Transverse colon (tissue), 4 donors: ENCODE measurements at regions not wholly inside any gene's neighbourhood (a gene's known extent, or its start where the extent isn't known, plus 50 kb on each side); places are given as distances from the start of the nearest gene placed in this dataset.

Experiments used
- DNase-seq: peaks from one replicate; pipeline ENCODE4 v3.0.0-alpha.2; 2019
- H3K27ac ChIP-seq, 4 donors: fragments of 200-600 bp; sonication (generic); 2 replicates each; pipeline ENCODE4 v1.5.1; 2016 to 2018; ENCODE audit warnings: inconsistent platforms in 4 of 4
- H3K27me3 ChIP-seq: fragments of 200-600 bp; sonication (generic); 2 replicates; pipeline ENCODE4 v1.5.1; 2017; ENCODE audit warnings: inconsistent platforms
- H3K36me3 ChIP-seq, 4 donors: fragments of 200-600 bp; sonication (generic); 2 replicates each; pipeline ENCODE4 v1.5.1; 2017 to 2019; ENCODE audit warnings: inconsistent platforms in 4 of 4
- H3K4me1 ChIP-seq, 4 donors: fragments of 200-600 bp; sonication (generic); 2 replicates each; pipeline ENCODE4 v1.5.1; 2017 to 2020; ENCODE audit warnings: inconsistent platforms in 4 of 4
- H3K4me3 ChIP-seq, 4 donors: fragments of 200-600 bp; sonication (generic); 1 replicate in 1 of 4; 2 replicates in 3 of 4; pipeline versions ENCODE4 v1.5.1 to v1.6.1; 2017 to 2019; ENCODE audit warnings: inconsistent platforms in 4 of 4
- H3K9me3 ChIP-seq, 2 donors: fragments of 200-600 bp; sonication (generic); 2 replicates each; pipeline ENCODE4 v1.5.1; 2017 to 2019; ENCODE audit warnings: inconsistent platforms in 2 of 2
- EP300 ChIP-seq: sonication (generic); formaldehyde crosslinking; IDR thresholded peaks from one replicate; pipeline ENCODE4 v1.6.1; 2017; ENCODE audit warnings: antibody characterized with exemption, low read depth
- POLR2A ChIP-seq: fragments of 450-650 bp; IDR thresholded peaks from one replicate; pipeline ENCODE4 v1.6.1; 2016; ENCODE audit warnings: antibody characterized with exemption, mild to moderate bottlenecking, moderate library complexity
- POLR2AphosphoS5 ChIP-seq, 3 donors: sonication (generic); formaldehyde crosslinking; IDR thresholded peaks; one replicate each; pipeline ENCODE4 v1.6.1; 2016; ENCODE audit warnings: antibody characterized with exemption in 3 of 3
- WGBS, 2 donors: methylation state at CpG; one replicate each; pipeline ENCODE4 v1.1.5; 2018; ENCODE audit warnings: low coverage in 1 of 2; 5-methylcytosine and 5-hydroxymethylcytosine counted together
- in situ Hi-C, 4 donors: fragments of 200-750 bp; cut with MboI; loops; one replicate each; pipeline versions ENCODE4 v1.15.0 to v1.15.1; 2017; ENCODE audit warnings: low sequenced_read_pairs in 3 of 4, low pct_ligation_motif_present in 1 of 4, low pct_unique_long_range_greater_than_20kb in 1 of 4
- intact Hi-C: fragments of 100-400 bp; cut with DNase I; formaldehyde crosslinking; loops from one replicate; pipeline ENCODE4 v1.15.1; 2023; ENCODE audit warnings: low total_unique reads
- TF ChIP-seq, protein P1 (sequence below), 5 experiments: fragments of 200-600 bp in 3 of 5; fragments of 450-650 bp in 2 of 5; sonication (generic) in 3 of 5; IDR thresholded peaks; 1 replicate in 2 of 5; 2 replicates in 3 of 5; pipeline ENCODE4 v1.5.1; 2016 to 2017; ENCODE audit warnings: antibody characterized with exemption in 5 of 5, inconsistent platforms in 3 of 5, mild to moderate bottlenecking in 2 of 5, moderate library complexity in 1 of 5

DNA sequence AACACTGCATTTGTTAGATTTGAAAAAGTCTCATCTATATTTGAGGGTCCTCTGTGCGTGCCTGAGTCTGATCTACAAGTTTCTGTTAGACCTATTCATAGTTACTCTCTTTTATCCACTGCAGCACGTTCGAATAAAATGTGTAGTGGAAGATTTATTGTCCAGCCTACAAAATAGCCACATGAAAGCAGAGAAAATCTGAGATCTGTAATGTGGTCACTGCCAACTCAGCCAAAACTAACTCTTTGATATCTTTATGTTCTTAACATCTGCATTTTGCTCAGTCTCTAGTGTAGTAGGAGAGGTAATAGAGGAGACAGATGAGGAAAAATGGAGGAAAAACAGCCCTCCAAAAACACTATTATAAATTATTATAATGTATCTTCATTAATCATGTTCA, 354.0 kb downstream of the NPR3 start:
- no peaks in the 10 kb centered on the region for H3K4me1 ChIP-seq
- no peak for DNase-seq

DNA sequence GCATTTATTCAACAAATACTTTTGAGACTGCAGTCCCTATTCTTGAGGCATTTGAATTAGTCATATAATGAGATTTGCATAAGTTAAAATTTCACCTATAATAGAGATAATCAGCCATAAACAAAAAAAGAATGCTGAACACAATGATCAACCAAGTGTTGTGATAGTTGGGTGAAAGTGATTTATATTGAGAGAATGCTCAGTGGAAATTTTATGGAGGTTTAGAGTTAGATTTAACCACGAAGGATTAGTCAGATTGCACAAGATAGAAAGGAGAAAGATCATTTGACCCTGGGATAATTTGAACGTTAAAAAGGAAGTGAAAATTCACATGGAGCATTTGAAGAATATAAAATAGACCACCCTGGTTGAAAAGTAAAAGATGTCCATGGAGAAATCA, 356.2 kb downstream of the NPR3 start:
- in situ Hi-C loops = no loop called here
- Histone ChIP-seq H3K4me1 (no peaks in the 10 kb centered on the region), H3K4me3 (no peak overlapping the region), H3K36me3 (no peaks in the 10 kb centered on the region), H3K27ac (no peak overlapping the region), H3K27me3 (no peaks in the 10 kb centered on the region), H3K9me3 (no peaks in the 10 kb centered on the region)
- no peak for TF ChIP-seq POLR2AphosphoS5 (IDR thresholded peaks at IDR 0.05)
- intact Hi-C loops = no loop called here
- 29 to 31% methylated on average over 2 of the region's 2 CpGs for WGBS, 2 donors
- no peak for DNase-seq

More for the DNA sequence above, 354.0 kb downstream of the NPR3 start:
- in situ Hi-C loops = no loop called here
- H3K4me3 ChIP-seq = no peak overlapping the region
- 65 to 71% methylated on average over 3 of the region's 3 CpGs for WGBS, 2 donors
- TF ChIP-seq POLR2AphosphoS5 (IDR thresholded peaks at IDR 0.05) = no peak
- TF ChIP-seq, protein P1, sequence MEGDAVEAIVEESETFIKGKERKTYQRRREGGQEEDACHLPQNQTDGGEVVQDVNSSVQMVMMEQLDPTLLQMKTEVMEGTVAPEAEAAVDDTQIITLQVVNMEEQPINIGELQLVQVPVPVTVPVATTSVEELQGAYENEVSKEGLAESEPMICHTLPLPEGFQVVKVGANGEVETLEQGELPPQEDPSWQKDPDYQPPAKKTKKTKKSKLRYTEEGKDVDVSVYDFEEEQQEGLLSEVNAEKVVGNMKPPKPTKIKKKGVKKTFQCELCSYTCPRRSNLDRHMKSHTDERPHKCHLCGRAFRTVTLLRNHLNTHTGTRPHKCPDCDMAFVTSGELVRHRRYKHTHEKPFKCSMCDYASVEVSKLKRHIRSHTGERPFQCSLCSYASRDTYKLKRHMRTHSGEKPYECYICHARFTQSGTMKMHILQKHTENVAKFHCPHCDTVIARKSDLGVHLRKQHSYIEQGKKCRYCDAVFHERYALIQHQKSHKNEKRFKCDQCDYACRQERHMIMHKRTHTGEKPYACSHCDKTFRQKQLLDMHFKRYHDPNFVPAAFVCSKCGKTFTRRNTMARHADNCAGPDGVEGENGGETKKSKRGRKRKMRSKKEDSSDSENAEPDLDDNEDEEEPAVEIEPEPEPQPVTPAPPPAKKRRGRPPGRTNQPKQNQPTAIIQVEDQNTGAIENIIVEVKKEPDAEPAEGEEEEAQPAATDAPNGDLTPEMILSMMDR (IDR thresholded peaks at IDR 0.05) = no peak
- TF ChIP-seq POLR2A = no peak
- no peaks in the 10 kb centered on the region for H3K36me3 ChIP-seq
- no peaks in the 10 kb centered on the region for H3K27me3 ChIP-seq
- H3K27ac ChIP-seq = no peak overlapping the region
- H3K9me3 ChIP-seq = no peaks in the 10 kb centered on the region
- intact Hi-C loops = no loop called here

DNA sequence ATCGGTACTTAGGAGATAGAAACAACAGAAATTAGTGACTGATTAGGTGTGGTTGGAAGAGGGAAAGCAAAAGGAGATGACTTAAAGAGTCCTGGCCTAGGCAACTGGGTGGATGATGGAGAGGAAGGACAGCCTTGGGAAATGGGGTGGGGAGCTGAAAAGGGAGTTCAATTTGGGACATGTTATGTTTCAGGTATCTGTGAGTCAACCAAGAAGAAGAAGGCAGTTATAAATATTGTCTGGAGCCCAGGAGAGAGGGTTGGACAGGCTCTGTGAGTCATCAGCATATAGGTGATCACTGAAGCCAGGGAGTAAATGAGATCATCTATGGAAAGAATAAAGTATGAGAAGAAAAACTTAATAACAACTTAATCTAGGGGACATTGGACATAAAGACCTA, 357.7 kb downstream of the NPR3 start:
- in situ Hi-C loops = no loop called here

GRCh38 chr5:33072296-33072695, 361.2 kb downstream of the NPR3 start:
- H3K4me1 ChIP-seq = no peaks in the 10 kb centered on the region
- TF ChIP-seq, protein P1 (IDR thresholded peaks at IDR 0.05) = no peak
- TF ChIP-seq EP300 = no peak
- no peak for TF ChIP-seq POLR2A
- no peak for TF ChIP-seq POLR2AphosphoS5 (IDR thresholded peaks at IDR 0.05)
- no peaks in the 10 kb centered on the region for H3K9me3 ChIP-seq
- H3K27me3 ChIP-seq = no peaks in the 10 kb centered on the region
- no peaks in the 10 kb centered on the region for H3K36me3 ChIP-seq
- no peak overlapping the region for H3K4me3 ChIP-seq
- H3K27ac ChIP-seq = no peak overlapping the region
- no peak for DNase-seq
- in situ Hi-C loops = no loop called here
- intact Hi-C loops = no loop called here
- WGBS, 2 donors = 74 to 83% methylated on average over 4 of the region's 4 CpGs

More for the DNA sequence above, 357.7 kb downstream of the NPR3 start:
- WGBS, 2 donors = 67 to 88% methylated on average over 1 of the region's 1 CpG
- Histone ChIP-seq H3K27me3 (no peaks in the 10 kb centered on the region), H3K36me3 (no peaks in the 10 kb centered on the region), H3K27ac (no peak overlapping the region), H3K9me3 (no peaks in the 10 kb centered on the region), H3K4me1 (no peaks in the 10 kb centered on the region), H3K4me3 (no peak overlapping the region)
- DNase-seq = no peak
- TF ChIP-seq POLR2AphosphoS5 (IDR thresholded peaks at IDR 0.05) (no peak), POLR2A (no peak), EP300 (no peak)
- TF ChIP-seq, protein P1 (IDR thresholded peaks at IDR 0.05) = no peak
- intact Hi-C loops = no loop called here

DNA sequence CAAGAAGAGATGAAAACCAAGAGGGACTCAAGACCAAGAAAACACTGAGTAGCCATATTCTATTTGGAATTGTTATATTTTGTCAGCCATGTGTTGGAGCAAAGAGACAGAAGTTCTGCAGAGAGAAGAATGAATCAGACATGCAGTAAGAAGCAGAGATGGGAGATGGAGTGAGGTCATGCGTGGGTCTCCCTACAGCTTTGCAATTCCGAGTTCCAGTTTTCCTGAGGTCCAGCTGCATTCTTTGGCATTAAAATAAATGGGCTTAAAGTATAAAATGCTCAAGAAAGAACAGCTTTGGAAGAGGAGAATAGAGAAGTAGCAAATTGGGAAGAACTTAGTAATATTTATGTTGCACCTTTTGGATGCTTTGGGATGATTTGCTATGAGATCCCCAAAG, 361.6 kb downstream of the NPR3 start:
- H3K4me3 ChIP-seq = no peak overlapping the region
- no peaks in the 10 kb centered on the region for H3K4me1 ChIP-seq
- no peak for DNase-seq
- no peaks in the 10 kb centered on the region for H3K27me3 ChIP-seq
- TF ChIP-seq POLR2A (no peak), EP300 (no peak), POLR2AphosphoS5 (IDR thresholded peaks at IDR 0.05) (no peak)
- TF ChIP-seq, protein P1 (IDR thresholded peaks at IDR 0.05) = no peak
- H3K36me3 ChIP-seq = no peaks in the 10 kb centered on the region
- in situ Hi-C loops = no loop called here
- 61 to 100% methylated on average over 2 of the region's 2 CpGs for WGBS, 2 donors
- H3K27ac ChIP-seq = no peak overlapping the region
- intact Hi-C loops = no loop called here
- H3K9me3 ChIP-seq = no peaks in the 10 kb centered on the region
